ENCODE measurements at regions not wholly inside any gene's neighbourhood (a gene's known extent, or its start where the extent isn't known, plus 50 kb on each side); places are given as distances from the start of the nearest gene placed in this dataset.

GRCh38 chr4:186807808-186808629 lies 84.4 kb upstream of the FAT1 start:
- no peak for TF ChIP-seq CTCF (IDR thresholded peaks at IDR 0.05; ENCODE audit: poor library complexity)
- TF ChIP-seq EZH2phosphoT487 (IDR thresholded peaks at IDR 0.05; ENCODE audit: low read depth, severe bottlenecking, unreplicated experiment), result no peak
- TF ChIP-seq EZH2 (IDR thresholded peaks at IDR 0.05; ENCODE audit: borderline replicate concordance), result no peak

All from hepatocyte (in vitro differentiated cells).